SK-N-DZ (cell line): ENCODE measurements at regions not wholly inside any gene's neighbourhood (a gene's known extent, or its start where the extent isn't known, plus 50 kb on each side); places are given as distances from the start of the nearest gene placed in this dataset.

Source experiments
- DNase-seq: peaks from one replicate; pipeline ENCODE4 v3.0.0-alpha.2; 2015; ENCODE audit warnings: low spot score

GRCh38 chr10:44199991-44200655 lies 184.8 kb downstream of the CXCL12 start:
- DNase-seq, result no peak

- no peak for DNase-seq
Observed at GRCh38 chr10:44199267-44199666, 185.6 kb downstream of the CXCL12 start.

GRCh38 chr10:44198780-44199097 lies 186.2 kb downstream of the CXCL12 start:
- DNase-seq, result no peak

- no peak for DNase-seq
Observed at GRCh38 chr10:44198096-44198779, 186.7 kb downstream of the CXCL12 start.

- DNase-seq, result no peak
Observed at GRCh38 chr10:44197646-44198045, 187.3 kb downstream of the CXCL12 start.

GRCh38 chr10:44196336-44196735 lies 188.6 kb downstream of the CXCL12 start:
- DNase-seq, result no peak

- no peak for DNase-seq
Observed at GRCh38 chr10:44196008-44196320, 188.9 kb downstream of the CXCL12 start.

- no peak for DNase-seq
Observed at GRCh38 chr10:44195112-44196007, 189.5 kb downstream of the CXCL12 start.

- DNase-seq, result no peak
Observed at GRCh38 chr10:44194435-44194834, 190.5 kb downstream of the CXCL12 start.

GRCh38 chr10:44193567-44194220 lies 191.2 kb downstream of the CXCL12 start:
- no peak for DNase-seq

- no peak for DNase-seq
Observed at GRCh38 chr10:44193166-44193565, 191.7 kb downstream of the CXCL12 start.

GRCh38 chr10:44192435-44192834 lies 192.5 kb downstream of the CXCL12 start:
- no peak for DNase-seq

GRCh38 chr10:44190541-44190940 lies 194.4 kb downstream of the CXCL12 start:
- DNase-seq, result no peak

GRCh38 chr10:44186821-44187220 lies 198.1 kb downstream of the CXCL12 start:
- DNase-seq, result no peak

GRCh38 chr10:44186150-44186549 lies 198.7 kb downstream of the CXCL12 start:
- no peak for DNase-seq

GRCh38 chr10:44185315-44185666 lies 199.6 kb downstream of the CXCL12 start:
- DNase-seq, result no peak

- no peak for DNase-seq
Observed at GRCh38 chr10:44184633-44185314, 200.1 kb downstream of the CXCL12 start.

GRCh38 chr10:44183667-44184632 lies 200.9 kb downstream of the CXCL12 start:
- DNase-seq, result no peak

- no peak for DNase-seq
Observed at GRCh38 chr10:44182909-44183308, 202.0 kb downstream of the CXCL12 start.
